ENCODE measurements at regions not wholly inside any gene's neighbourhood (a gene's known extent, or its start where the extent isn't known, plus 50 kb on each side); places are given as distances from the start of the nearest gene placed in this dataset.

DNA sequence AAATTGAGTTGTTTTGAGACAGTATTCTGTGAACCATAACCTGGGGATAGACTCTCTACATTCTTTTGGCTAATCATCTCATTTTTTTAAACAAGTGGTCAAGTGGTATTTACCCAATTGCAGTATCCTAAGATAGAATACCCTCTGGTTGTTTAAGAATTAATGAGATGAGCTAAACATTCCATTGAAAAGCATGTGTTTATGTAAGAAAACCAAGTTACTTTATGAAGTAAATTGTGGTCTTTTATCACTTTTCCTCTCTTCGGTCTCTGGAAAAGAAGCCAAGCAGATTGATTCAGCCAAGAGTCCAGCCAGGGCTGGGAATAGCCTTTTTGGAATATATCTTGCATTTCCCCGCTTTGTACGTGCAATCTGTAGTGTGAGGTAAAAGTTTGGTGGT, 185.7 kb upstream of the TOPAZ1 start:
- Histone ChIP-seq H3K27ac (no peak overlapping the region), H3K4me3 (no peak overlapping the region)
- TF ChIP-seq, protein P1, sequence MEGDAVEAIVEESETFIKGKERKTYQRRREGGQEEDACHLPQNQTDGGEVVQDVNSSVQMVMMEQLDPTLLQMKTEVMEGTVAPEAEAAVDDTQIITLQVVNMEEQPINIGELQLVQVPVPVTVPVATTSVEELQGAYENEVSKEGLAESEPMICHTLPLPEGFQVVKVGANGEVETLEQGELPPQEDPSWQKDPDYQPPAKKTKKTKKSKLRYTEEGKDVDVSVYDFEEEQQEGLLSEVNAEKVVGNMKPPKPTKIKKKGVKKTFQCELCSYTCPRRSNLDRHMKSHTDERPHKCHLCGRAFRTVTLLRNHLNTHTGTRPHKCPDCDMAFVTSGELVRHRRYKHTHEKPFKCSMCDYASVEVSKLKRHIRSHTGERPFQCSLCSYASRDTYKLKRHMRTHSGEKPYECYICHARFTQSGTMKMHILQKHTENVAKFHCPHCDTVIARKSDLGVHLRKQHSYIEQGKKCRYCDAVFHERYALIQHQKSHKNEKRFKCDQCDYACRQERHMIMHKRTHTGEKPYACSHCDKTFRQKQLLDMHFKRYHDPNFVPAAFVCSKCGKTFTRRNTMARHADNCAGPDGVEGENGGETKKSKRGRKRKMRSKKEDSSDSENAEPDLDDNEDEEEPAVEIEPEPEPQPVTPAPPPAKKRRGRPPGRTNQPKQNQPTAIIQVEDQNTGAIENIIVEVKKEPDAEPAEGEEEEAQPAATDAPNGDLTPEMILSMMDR (IDR thresholded peaks at IDR 0.05), result no peak
- DNase-seq (ENCODE audit: low spot score), result no peak

DNA sequence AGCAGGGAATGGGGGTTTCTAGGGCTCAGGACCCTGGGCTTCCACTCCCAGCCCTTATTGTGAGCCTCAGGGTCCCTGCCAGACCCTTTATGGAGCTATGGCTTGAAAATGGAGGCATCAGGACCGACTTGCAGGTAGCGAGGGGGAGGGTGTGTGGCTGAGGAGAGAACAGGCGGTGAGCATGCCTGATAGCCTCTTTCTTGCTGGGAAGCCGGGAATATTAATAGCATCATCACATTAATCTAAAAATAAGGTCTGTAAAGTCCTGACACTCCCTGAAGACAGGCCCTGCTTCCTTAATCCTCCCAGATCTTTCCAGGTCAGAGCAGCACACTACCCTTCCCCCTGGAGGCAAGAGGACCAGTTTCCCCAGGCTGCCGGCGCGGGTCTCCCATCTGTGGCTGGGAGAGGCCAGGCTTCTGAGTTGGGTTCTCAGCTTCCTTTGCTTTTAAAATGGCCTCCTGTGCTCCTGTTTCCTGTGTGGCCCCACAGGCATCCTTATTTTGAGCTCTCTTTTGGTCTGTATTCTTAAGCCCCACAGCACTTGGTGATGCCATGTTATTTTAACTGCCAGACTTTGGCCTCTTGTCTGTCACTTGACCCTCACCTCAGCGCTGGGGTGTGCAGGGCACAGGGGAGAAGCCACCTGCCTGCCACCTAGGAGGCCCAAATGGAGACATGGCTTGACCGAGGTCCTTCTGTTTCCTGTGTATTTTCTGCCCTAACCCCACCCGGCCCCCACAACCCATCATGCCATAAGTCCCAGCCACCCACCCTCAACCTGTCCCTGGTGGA, 185.0 kb upstream of the TOPAZ1 start:
- Histone ChIP-seq H3K27ac (no peak overlapping the region), H3K4me3 (no peak overlapping the region)
- TF ChIP-seq, protein P1 (IDR thresholded peaks at IDR 0.05), result no peak
- DNase-seq (ENCODE audit: low spot score), result no peak

DNA sequence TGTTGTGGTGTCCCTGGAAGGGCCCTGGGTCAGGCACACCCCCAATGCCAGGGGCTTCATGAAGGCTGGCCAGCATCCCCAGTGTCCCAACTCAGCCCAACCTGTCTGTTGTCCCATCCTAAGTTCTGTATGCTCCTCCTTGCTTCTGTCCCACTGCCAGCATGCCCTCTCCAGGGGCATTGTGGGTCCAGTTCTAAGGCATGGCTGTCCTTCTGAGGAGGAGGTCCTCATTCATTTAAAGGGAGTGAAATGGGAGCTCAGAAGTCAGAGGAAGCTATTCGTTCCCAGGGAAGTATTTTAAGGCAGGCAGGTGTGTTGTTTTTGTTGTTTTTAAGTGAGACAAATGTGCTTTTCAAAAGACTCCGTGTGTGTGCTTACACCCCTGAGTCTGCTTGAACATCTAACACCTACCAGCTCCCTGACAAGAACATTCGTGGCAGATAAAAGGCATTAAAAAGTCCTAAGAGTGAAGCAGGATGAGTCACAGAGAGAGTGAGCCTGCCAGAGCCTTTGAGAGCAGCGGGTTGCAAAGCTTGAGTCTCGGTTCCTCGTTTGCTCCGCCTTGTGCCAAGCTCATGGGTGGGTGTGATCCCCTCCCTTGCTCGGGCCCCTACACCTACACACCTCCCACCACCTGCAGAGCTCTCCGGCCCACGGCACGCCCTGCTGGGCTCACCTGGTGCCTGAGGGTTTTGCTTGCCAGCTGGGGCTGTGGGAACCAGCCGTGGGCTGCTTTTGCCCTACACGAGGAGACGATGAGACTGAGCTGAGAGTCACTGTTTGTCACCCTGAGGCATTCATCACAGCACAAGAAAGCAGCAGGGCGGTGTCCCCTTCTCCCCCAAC, 183.4 kb upstream of the TOPAZ1 start:
- Histone ChIP-seq H3K4me3 (no peak overlapping the region), H3K27ac (no peak overlapping the region)
- TF ChIP-seq, protein P1 (IDR thresholded peaks at IDR 0.05), result no peak
- no peak for DNase-seq (ENCODE audit: low spot score)

DNA sequence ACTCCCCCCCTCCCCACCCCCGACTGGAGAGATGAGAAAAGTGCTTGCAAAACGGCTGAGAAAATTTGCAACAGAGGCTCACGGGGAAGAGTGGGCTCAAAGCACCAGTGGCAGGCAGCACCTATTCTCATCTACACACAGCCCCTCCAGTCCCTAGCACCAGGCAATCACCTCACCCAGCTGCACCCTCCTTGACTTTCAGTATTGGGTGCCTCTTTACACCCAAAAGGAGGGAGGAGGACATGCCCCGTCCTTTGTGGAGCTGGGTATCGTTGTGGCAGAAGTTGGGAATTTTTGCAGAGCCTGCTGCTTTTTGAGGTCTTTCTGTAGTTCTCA, 182.8 kb upstream of the TOPAZ1 start:
- H3K27ac ChIP-seq, result no peak overlapping the region
- TF ChIP-seq, protein P1 (IDR thresholded peaks at IDR 0.05), result no peak
- no peak overlapping the region for H3K4me3 ChIP-seq
- no peak for DNase-seq (ENCODE audit: low spot score)

DNA sequence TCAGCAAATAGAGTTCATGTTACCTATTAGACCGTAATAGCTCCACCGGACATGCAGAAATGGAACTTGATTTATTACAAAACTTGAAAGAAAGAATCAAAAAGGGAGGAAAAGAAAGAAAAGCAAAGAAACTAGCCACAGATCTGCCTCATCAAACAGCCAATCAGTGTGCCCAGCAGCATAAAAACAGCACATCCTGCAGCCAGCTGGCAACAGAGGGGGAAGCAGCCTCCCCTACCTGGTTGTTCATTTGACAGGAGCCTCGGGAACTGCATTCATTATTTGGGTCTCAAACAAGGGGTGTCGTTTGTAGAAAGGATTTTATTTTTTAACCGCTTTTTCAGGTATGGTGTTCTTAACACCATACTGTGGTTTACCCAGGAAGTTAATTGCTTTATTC, 181.5 kb upstream of the TOPAZ1 start:
- no peak for DNase-seq (ENCODE audit: low spot score)
- TF ChIP-seq, protein P1 (IDR thresholded peaks at IDR 0.05), result no peak
- H3K27ac ChIP-seq, result no peak overlapping the region

DNA sequence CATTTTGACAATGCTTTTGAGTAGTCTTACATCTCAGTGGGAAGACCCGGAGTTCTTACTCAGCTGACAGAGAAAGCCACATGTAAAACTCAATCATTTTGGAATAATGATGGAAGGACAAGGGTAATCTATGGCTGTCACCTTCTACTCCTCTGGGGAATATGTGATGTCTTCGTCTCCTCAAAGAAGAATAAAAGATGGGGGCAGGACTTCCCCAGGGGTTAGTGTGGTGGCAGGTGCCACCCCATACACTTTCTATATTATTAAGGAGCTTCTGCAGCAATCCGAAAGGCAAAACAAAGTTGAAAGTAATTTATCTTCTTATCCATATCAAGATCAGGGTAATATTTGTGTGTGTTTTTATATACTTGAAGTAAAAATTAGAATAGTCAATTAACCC, 180.4 kb upstream of the TOPAZ1 start:
- Histone ChIP-seq H3K4me3 (no peak overlapping the region), H3K27ac (no peak overlapping the region)
- no peak for DNase-seq (ENCODE audit: low spot score)
- TF ChIP-seq, protein P1 (IDR thresholded peaks at IDR 0.05), result no peak

More for the DNA sequence above, 181.5 kb upstream of the TOPAZ1 start:
- no peak overlapping the region for H3K4me3 ChIP-seq

Data from coronary artery (tissue), 2 donors.